GM18909 (cell line): ENCODE measurements at regions not wholly inside any gene's neighbourhood (a gene's known extent, or its start where the extent isn't known, plus 50 kb on each side); places are given as distances from the start of the nearest gene placed in this dataset.
"Not testable (repeated sequence)": the region's sequence is repeated elsewhere in the genome, so short reads cannot be mapped to it uniquely, and the experiment has no call there.

Experiments used
- ATAC-seq: cut with Tn5 transposase; IDR thresholded peaks from one replicate; pipeline ENCODE4 v1.9.1; 2021; ENCODE audit warnings: mild to moderate bottlenecking; ENCODE audit not compliant: unreplicated experiment, poor library complexity

DNA sequence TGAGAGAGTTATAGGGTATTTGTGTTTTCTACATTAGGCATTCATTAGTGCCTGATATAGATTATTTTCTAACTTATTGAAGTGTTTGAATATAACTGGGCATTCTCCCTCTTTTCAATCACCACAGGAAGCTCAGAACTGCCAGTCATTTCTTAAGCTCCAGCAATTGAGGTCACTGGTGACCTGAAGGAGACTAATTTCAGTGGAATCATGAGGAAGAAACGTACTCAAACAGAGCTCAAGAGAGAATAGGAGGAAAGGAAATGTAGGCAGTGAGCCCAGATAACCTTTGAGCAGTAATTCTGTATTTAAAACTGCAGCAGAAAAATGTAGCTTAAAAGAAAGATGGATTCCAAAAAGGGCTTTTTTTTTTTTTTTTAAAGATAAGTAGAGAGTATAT, 1035.5 kb downstream of the SOCS6 start:
- ATAC-seq: no peak

DNA sequence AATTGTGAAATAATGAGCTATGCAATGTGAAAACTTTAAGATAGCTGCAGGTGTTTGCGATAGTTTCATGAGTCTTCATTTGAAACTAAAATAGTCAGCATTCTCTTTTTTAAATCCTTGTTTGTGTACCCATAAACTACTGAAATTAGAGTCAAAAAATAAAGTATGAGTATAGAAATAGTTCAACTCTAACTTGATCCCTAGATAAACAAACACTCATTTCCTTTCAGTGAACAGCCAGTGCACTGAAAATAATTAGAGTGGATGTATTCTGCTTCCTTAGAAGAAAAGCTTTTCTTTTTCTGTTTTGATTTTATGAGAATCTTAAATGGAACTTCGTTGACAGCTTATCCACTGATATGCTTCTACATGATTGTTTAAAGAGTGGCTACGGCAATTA, 1033.4 kb downstream of the SOCS6 start:
- ATAC-seq: no peak

DNA sequence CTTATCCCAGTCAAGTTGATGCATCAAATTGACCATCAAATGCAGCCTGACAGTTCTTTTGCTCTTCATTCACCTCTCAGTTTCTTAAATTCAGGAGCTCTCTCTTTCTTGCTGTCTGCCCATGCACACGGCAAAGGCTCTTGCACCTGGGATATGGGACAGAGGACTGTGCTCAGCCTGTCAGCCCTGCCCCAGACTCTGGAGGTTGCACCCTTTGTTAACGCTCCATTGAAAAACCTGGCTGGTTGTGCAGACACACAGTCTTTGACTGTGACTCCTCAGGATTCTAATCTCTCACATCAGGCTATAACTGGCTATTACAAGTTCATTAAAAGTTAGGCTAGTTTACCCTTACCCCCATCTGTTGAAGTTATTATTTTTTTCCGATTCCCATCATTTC, 1032.5 kb downstream of the SOCS6 start:
- ATAC-seq: no peak

DNA sequence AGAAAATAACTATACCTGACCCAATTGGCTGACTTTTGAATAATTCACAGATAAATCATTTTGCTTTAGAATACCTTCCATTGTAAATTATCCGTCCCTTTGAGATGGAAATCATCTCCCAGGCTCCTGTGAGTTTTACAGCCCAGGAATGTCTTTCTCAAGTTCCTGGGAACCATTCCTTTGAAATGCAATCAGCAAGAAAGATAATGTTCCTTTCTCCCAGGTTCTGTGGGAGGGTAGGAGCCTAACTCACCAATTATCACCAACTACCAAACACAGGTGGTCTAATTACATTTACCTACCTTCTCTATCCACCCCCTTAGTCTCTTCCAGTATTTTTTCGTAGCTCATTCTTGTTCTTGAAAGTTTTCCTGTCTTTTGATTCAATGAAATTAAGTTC, 1016.0 kb downstream of the SOCS6 start:
- no peak for ATAC-seq

DNA sequence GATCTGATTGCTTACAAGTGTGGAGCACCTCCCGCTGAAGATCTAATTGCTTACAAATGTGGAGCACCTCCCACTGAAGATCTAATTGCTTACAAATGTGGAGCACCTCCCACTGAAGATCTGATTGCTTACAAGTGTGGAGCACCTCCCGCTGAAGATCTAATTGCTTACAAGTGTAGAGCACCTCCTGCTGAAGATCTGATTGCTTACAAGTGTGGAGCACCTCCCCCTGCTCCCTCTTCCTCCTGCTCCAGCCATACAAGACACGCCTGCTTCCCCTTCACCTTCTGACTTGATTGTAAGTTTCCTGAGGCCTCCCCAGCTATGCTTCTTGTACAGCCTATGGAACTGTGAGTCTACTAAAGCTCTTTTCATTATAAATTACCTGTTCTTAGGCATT, 1014.9 kb downstream of the SOCS6 start:
- ATAC-seq: not testable (repeated sequence)

DNA sequence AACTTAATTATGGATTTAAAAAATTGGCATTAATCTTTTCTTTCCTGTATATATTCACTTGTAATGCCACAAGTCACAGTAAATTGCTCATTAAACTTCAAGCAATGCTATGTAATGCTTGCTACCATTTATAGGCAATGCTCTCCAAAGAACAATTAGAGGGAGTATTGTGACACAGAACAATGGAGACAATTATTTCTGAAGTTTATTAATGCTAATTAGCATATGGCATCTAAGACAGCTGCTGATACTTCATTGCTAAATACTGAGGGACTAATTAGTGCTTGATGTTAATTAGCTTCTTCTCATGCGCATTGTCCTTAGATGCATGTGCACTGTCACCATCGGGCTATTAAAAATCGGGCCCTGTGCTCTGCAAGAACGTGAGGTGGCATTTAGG, 1012.8 kb downstream of the SOCS6 start:
- ATAC-seq: no peak

DNA sequence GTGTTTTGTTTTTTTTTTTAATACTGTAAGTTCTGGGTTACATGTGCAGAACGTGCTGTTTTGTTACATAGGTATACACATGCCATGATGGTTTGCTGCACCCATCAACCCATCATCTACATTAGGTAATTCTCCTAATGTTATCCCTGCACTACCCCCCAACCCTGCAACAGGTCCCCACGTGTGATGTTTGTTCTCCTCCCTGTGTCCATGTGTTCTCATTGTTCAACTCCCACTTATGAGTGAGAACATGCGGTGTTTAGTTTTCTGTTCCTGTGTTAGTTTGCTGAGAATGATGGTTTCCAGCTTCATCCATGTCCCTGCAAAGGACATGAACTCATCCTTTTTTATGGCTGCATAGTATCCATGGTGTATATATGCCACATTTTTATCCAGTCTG, 1005.4 kb downstream of the SOCS6 start:
- ATAC-seq: not testable (repeated sequence)

DNA sequence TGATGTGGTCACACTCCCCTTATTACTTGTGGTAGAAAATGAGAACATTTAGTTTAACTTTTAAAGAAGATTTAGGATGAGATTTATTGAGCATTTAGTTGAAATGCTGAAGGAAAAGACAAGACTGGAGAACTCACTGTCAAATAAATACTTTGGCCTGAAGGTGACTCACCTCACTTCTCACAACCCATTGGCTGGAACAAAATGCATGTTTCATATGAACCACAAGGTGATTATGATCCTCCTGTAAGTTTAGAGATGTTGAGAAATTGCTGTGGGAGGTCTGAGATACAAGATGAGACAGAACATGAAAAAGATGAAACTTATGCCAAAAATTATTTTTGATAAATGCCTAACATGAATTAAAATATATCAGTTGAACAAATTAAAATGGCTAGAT, 1004.5 kb downstream of the SOCS6 start:
- no peak for ATAC-seq

DNA sequence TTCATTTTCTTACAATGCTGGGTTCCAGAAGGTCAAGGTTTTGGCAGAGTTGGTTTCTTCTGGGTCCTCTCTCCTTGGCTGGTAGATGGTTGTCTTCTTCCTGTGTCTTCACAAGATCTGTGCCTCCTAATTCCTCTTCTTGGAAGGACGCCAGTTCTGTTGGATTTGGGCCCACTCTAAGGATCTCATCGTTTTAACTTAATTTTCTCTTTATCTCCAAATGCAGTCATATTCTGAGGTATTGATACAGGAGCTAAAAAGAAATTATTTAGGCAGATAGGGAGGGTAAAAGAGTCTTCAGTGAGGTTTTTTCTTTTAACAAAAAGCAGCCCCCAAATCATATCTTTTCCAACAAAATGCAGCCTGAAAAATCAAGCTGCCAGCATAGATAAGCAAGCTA, 998.4 kb downstream of the SOCS6 start:
- no peak for ATAC-seq

DNA sequence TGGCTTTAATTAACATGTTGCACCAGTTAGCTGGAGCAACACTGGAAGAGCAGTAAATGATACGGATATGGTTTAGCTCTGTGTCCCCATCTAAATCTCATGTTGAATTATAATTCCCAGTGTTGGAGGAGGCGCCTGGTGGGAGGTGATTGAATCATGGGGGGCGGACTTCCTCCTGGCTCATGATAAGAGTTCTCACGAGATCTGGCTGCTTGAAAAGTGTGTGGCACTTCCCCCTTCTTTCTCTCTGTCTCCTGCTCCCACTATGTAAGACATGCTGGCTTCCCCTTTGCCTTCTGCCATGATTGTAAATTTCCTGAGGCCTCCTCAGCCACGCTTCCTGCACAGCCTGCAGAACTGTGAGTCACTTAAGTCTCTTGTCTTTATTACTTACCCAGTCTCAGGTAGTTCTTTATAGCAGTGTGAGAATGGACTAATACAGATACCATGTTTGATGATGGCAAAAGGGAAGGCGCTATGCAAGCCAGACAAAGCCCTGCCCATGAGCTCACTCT, 963.6 kb downstream of the SOCS6 start:
- no peak for ATAC-seq

DNA sequence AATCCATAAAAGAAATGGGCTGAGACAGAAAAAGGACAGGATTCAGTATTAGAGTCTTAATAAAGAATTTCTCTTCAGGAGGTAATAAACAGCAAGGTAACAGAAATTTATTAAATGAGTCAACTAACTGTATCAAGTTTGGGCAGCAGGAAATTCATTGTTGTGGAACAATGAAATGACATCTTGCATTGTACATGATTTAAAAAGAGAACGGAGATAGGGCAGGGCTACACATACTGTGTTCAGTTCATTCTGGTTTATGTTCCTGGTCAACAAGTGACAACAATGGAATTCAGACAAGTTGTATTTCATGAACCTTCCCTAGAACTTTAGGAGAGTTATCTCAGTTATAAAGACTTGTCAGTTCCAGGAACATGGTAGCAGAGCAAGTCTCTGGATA, 961.3 kb downstream of the SOCS6 start:
- ATAC-seq: no peak

DNA sequence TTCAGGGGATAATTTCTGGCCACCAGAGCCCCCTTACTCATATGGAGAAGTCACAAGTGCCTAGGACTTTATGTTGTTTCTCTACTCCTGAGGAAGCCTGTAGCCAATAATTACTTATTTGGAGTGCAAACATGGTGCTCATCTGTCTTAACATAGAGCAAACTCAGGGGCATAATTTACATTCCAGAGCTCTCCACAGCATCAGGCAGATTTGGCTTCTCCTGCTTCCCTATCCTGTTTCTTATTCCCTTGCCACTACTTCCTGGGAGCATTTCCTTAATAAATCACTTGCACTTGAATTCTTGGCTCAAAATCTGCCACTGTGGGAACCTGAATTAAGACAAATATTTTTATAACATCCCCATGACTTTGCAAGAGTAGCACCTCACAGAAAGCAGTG, 960.9 kb downstream of the SOCS6 start:
- no peak for ATAC-seq

DNA sequence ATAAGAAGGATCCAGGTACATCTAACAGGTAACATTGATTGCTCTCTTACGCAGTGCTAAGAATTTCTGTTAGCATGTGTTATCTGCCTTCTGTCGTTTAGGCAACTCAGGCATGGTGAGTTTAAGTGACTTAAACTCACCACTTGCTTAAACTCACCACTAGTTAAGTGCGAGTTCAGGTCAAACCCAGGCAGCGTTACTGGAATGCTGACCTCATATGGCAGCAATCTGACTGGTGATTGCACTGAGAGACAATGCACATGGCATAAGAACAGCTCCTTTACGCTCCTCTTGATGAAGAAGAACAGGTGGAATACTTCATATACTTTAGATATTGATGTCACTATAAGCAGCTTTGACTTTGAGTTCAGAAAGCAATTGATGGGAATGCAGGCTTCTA, 954.1 kb downstream of the SOCS6 start:
- no peak for ATAC-seq

DNA sequence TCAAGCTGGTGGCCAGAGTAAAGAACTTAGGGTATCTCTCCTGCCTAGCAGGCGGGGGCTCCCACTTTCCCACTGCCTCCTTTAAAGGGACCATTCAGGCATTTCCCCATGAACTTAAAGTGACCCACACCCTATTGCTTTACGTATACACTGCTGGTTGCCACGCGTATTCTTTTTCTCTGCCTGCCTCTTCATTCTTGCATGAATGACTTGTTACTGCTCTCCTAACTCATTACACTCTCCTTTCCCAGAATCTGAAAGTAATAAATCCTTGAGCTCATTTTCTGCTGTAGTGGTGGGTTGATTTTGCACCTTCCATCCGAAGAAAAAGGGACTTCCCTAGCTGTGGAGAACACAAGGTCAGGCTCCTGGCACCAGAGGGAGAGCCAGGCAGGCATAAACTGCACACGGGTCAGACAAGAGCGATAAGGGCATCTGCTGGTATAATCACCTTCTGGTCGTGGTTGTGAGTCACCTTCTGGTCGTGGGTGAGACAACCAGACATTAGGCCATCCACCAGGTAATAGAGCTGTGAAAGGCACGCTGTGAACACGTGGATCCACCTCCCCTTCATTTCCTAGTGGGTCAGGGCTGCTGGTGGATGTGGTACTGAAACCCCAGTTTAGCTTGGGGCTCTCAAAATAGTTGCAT, 950.3 kb downstream of the SOCS6 start:
- no peak for ATAC-seq

DNA sequence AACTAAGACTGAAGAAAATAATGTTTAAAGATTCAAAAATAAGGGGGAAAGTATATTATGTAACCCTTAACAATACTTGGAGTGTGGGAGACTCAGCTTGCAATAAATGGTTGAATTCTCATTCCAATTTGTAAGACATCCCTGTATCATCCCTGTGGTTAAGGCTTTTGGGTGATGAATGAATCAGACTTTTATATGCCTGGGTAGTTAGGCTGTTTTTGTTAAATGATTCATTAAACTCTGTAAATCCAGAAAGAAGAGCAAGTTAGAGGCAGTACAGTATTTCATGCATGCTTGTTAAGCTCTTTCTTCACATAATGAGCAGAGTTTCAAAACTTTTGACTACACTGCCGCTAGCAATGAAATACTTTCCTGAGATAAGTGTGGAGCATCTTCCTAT, 948.8 kb downstream of the SOCS6 start:
- no peak for ATAC-seq

DNA sequence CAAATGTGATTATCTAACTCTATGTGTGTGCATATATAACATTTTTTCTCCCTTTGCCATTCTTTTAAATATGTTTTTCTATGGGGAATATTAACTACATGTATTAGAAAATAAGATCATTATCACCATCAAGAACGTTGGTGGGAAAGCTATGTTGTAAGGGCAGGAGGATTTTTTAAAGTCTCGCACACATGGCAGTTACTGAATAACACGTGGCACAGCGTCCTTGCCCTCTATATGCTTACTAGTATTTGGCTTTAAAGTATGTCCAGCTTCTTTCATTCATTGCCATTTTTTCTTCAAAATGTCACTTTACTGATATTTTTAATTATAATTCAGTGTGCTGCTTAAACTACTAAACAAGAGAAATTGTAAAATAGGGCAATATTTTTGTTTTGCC, 944.3 kb downstream of the SOCS6 start:
- ATAC-seq: no peak

DNA sequence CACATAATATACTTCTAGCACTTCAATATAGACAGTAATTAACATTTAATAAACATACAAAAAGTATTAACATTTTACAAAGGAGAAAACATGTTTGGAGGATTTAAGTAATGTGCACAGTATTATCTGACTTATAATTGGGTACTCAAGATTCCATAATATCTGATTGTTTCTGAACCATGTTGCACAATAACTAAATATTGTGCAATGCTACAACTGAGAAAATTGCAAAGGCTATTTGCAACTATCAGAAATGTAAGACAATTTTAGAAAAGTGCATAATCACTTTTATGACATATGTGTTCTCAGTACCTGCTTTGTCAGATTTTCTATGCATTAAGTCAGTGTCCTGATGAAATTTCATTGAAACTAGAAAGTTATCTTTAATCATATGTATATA, 934.6 kb downstream of the SOCS6 start:
- ATAC-seq: no peak

DNA sequence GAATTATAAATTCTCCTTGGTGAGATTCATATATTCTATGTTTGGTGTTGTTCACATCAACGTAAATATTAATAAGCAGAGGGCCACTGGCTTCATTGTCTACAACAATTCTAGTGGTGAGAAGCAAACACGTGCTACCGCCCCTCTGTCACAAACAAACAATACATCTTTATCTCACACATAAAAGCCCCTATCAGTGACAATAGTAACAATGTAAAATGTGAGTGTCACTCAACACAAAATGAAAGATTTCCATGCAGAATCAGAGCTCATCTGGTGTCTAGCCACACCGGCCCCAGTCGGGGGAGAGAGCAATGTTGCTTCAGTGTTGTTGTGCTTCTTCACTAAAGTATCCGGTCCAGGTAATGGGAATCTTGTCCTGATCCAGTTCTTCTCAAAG, 932.6 kb downstream of the SOCS6 start:
- ATAC-seq: no peak

DNA sequence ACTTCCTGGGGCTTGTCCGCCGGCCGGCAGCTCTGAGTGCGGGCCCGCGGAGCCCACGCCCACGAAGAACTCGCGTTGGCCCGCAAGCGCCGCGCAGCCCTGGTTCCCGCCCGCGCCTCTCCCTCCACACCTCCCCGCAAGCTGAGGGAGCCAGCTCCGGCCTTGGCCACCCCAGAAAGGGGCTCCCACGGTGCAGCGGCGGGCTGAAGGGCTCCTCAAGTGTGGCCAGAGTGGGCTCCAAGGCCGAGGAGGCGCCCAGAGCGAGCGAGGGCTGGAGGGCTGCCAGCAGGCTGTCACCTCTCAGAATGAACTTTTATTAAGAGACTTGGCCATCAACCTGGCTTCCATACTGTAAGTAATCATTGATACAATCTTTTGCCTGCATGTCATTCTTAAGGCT, 923.9 kb downstream of the SOCS6 start:
- not testable (repeated sequence) for ATAC-seq

DNA sequence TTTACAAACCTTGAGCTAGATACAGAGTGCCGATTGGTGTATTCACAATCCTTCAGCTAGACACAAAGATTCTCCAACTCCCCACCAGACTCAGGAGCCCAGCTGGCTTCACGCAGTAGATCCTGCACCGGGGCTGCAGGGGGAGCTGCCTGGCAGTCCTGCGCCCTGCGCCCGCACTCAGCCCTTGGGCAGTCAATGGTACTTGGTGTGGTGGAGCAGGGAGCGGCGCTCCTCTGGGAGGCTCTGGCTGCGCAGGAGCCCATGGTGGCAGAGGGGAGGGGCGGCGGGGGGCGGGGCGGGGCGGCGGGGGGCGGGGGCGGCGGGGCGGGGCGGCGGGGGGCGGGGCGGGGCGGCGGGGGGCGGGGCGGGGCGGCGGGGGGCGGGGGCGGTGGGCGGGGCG, 923.4 kb downstream of the SOCS6 start:
- ATAC-seq: no peak

DNA sequence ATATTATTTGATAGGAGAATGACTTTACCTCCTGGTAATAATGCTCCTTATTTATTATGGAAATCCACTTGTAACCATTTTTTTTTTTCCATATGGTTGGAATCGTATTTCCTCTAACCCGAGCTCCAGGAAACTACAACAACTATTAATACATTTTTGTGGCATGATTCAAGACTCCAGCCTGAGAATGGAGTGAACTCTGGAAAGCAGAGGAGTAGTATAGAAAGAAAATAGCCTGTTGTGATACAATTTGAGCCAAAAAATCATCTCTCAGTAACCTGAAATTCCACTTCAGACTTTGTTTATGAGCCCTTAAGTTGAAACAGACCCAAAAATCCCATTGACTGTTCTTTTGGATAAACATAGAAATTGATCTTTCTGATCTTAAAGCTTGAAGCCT, 921.1 kb downstream of the SOCS6 start:
- ATAC-seq: no peak

DNA sequence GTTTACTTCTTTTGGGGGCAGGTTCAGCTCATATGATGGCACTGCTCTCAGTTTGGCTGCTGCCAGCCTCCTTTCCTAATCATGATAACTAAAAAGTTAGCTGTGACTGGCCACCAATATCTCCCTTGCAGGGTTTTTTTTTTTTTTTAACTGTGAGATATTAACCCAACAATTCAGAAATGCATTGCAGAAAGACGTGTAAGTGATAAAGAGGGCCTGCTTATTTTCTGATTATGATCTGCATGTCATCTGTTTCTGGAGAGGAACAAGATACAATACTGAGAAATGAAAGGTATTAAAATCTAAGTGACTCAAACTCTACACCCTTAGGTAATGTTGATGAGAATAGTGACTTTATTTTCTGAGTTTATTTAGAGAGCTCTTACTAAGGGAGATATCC, 905.6 kb downstream of the SOCS6 start:
- ATAC-seq: no peak

DNA sequence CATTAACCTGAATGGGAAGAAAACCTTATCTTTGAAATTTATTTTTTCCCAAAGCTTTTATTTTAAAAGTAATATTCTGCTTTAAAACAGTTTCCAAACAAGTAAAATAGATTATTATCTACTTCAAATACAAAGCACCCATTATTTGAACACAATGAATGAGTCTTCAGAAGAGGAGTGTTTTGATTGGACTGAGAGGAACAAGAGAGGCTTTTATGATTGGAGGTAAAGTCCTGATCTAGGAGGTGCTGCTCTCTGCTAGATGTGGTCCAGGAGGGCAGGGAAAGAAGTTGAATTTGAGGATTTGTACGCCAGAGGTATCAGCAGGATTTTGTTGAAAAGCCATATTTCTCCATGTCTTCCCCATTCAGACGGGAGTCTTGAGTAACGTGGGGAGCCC, 900.7 kb downstream of the SOCS6 start:
- ATAC-seq: no peak
